Mesenchymal stem cell (in vitro differentiated cells and primary cell): ENCODE measurements at regions not wholly inside any gene's neighbourhood (a gene's known extent, or its start where the extent isn't known, plus 50 kb on each side); places are given as distances from the start of the nearest gene placed in this dataset.

ENCODE experiments used
- DNase-seq: peaks from one replicate; pipeline ENCODE4 v3.0.0-alpha.2; 2013
- H2AFZ ChIP-seq: one replicate; pipeline ENCODE4 v1.6.1; 2013; ENCODE audit warnings: low read depth, mild to moderate bottlenecking, control low read depth, inconsistent platforms, low read length, moderate library complexity
- H2AK5ac ChIP-seq: 2 replicates; pipeline ENCODE4 v1.6.1; 2013; ENCODE audit warnings: low read length, moderate library complexity, mild to moderate bottlenecking, inconsistent platforms; ENCODE audit not compliant: severe bottlenecking
- H2BK120ac ChIP-seq: one replicate; pipeline ENCODE4 v1.6.1; 2013; ENCODE audit warnings: low read depth, mild to moderate bottlenecking, inconsistent platforms, low read length, moderate library complexity
- H2BK12ac ChIP-seq, 2 experiments: one replicate each; pipeline ENCODE4 v1.6.1; 2013; ENCODE audit warnings: inconsistent platforms in 2 of 2, low read length in 2 of 2, mild to moderate bottlenecking in 2 of 2, moderate library complexity in 2 of 2, control low read depth in 1 of 2
- H2BK15ac ChIP-seq: one replicate; pipeline ENCODE4 v1.6.1; 2013; ENCODE audit warnings: mild to moderate bottlenecking, low read depth, inconsistent platforms; ENCODE audit not compliant: poor library complexity, severe bottlenecking
- H2BK5ac ChIP-seq: 2 replicates; pipeline ENCODE4 v1.6.1; 2013; ENCODE audit warnings: low read depth, mild to moderate bottlenecking, low read length, control low read depth, inconsistent platforms; ENCODE audit not compliant: poor library complexity, severe bottlenecking
- H3K14ac ChIP-seq, 2 experiments: one replicate each; pipeline ENCODE4 v1.6.1; 2013; ENCODE audit warnings: inconsistent platforms in 2 of 2, low read length in 2 of 2, control low read depth in 1 of 2, mild to moderate bottlenecking in 1 of 2, moderate library complexity in 1 of 2
- H3K18ac ChIP-seq, 2 experiments: one replicate each; pipeline ENCODE4 v1.6.1; 2013; ENCODE audit warnings: inconsistent platforms in 2 of 2, low read length in 2 of 2, control low read depth in 1 of 2, low read depth in 1 of 2, mild to moderate bottlenecking in 1 of 2
- H3K23ac ChIP-seq, 2 experiments: one replicate each; pipeline ENCODE4 v1.6.1; 2013; ENCODE audit warnings: inconsistent platforms in 2 of 2, low read length in 2 of 2, mild to moderate bottlenecking in 2 of 2, moderate library complexity in 2 of 2, control low read depth in 1 of 2
- H3K27ac ChIP-seq: 2 replicates; pipeline ENCODE4 v1.5.1; 2013; ENCODE audit warnings: mild to moderate bottlenecking, moderate library complexity, low read length, control low read depth, inconsistent platforms; ENCODE audit not compliant: poor library complexity, severe bottlenecking
- H3K27me3 ChIP-seq, 2 experiments: 2 replicates each; pipeline versions ENCODE4 v1.6.1 to v1.7.0; 2013; ENCODE audit warnings: low read length in 2 of 2, mild to moderate bottlenecking in 2 of 2, moderate library complexity in 2 of 2, control low read depth in 1 of 2, inconsistent platforms in 1 of 2; ENCODE audit not compliant: control insufficient read depth in 1 of 2, insufficient read depth in 1 of 2
- H3K36me3 ChIP-seq, 2 experiments: 2 replicates each; pipeline versions ENCODE4 v1.6.1 to v1.7.0; 2013; ENCODE audit warnings: low read length in 2 of 2, control low read depth in 1 of 2, inconsistent platforms in 1 of 2, low read depth in 1 of 2, mild to moderate bottlenecking in 1 of 2; ENCODE audit not compliant: insufficient read depth in 2 of 2, control insufficient read depth in 1 of 2
- H3K4ac ChIP-seq, 2 experiments: one replicate each; pipeline ENCODE4 v1.6.1; 2013; ENCODE audit warnings: inconsistent platforms in 2 of 2, low read length in 2 of 2, mild to moderate bottlenecking in 2 of 2, moderate library complexity in 2 of 2, control low read depth in 1 of 2, low read depth in 1 of 2
- H3K4me1 ChIP-seq: 2 replicates; pipeline ENCODE4 v1.6.1; 2013; ENCODE audit warnings: low read depth, low read length, control low read depth; ENCODE audit not compliant: control insufficient read depth, insufficient read depth
- H3K4me2 ChIP-seq: 2 replicates; pipeline ENCODE4 v1.6.1; 2013; ENCODE audit warnings: low read length, mild to moderate bottlenecking, inconsistent platforms; ENCODE audit not compliant: poor library complexity, severe bottlenecking
- H3K4me3 ChIP-seq, 2 experiments: 2 replicates each; pipeline versions ENCODE4 v1.5.1 to v1.7.0; 2013; ENCODE audit warnings: low read length in 2 of 2, mild to moderate bottlenecking in 2 of 2, control low read depth in 1 of 2, low read depth in 1 of 2; ENCODE audit not compliant: insufficient read depth in 1 of 2
- H3K79me1 ChIP-seq: replicated peaks from 2 replicates; pipeline ENCODE4 v1.6.1; 2013; ENCODE audit warnings: mild to moderate bottlenecking, control low read depth, low read length, inconsistent platforms; ENCODE audit not compliant: poor library complexity, severe bottlenecking
- H3K9ac ChIP-seq: 2 replicates; pipeline ENCODE4 v1.7.0; 2013; ENCODE audit warnings: mild to moderate bottlenecking, low read length, moderate library complexity
- H3K9me3 ChIP-seq: 2 replicates; pipeline ENCODE4 v1.7.0; 2013; ENCODE audit warnings: mild to moderate bottlenecking, low read length; ENCODE audit not compliant: control insufficient read depth
- H4K8ac ChIP-seq: one replicate; pipeline ENCODE4 v1.6.1; 2013; ENCODE audit warnings: inconsistent platforms, mild to moderate bottlenecking, low read length, moderate library complexity
- H4K91ac ChIP-seq: one replicate; pipeline ENCODE4 v1.6.1; 2013; ENCODE audit warnings: mild to moderate bottlenecking, low read length, inconsistent platforms
- WGBS: methylation state at CpG from one replicate; pipeline ENCODE4 v1.1.7; 2013; ENCODE audit warnings: mixed read lengths; 5-methylcytosine and 5-hydroxymethylcytosine counted together

DNA sequence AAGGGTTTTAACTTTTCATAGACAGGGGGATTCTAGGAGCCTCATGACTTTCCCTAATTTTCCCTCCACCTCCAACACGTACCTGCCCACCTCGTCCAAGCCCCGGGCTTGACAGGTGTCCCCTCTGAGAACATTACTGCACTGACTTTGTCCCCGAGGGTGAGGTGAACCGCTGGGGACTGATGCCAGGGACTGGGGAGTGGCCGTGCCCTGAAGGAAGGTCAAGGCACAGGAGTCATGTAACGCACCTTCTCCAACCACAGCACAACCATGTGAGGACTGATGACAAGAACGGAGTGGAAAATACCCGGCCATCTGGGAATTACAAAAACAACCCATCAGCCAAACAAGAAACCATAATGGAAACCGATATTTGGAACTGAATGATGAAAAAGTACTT is 214.7 kb upstream of the C14orf180 start:
- no peaks in the 10 kb centered on the region for H3K79me1 ChIP-seq
- H2BK5ac ChIP-seq: no peak overlapping the region
- no peak overlapping the region for H3K4me3 ChIP-seq
- no peak overlapping the region for H4K8ac ChIP-seq
- 79% methylated on average over 6 of the region's 10 CpGs for WGBS
- H3K27me3 ChIP-seq: peaks cover 0 to 13% of the 10 kb centered on the region in 2 experiments
- no peaks in the 10 kb centered on the region for H3K36me3 ChIP-seq
- H3K4ac ChIP-seq: no peak overlapping the region
- no peaks in the 10 kb centered on the region for H3K4me1 ChIP-seq
- no peaks in the 10 kb centered on the region for H3K9me3 ChIP-seq
- H4K91ac ChIP-seq: no peak overlapping the region
- no peak overlapping the region for H3K27ac ChIP-seq
- no peak overlapping the region for H3K14ac ChIP-seq
- no peak overlapping the region for H3K9ac ChIP-seq
- H3K23ac ChIP-seq: no peak overlapping the region
- H3K18ac ChIP-seq: no peak overlapping the region
- H2AK5ac ChIP-seq: no peak overlapping the region
- H3K4me2 ChIP-seq: no peak overlapping the region
- H2BK15ac ChIP-seq: no peak overlapping the region
- H2BK12ac ChIP-seq: no peak overlapping the region
- no peak overlapping the region for H2BK120ac ChIP-seq
- H2AFZ ChIP-seq: no peak overlapping the region
- no peak for DNase-seq

DNA sequence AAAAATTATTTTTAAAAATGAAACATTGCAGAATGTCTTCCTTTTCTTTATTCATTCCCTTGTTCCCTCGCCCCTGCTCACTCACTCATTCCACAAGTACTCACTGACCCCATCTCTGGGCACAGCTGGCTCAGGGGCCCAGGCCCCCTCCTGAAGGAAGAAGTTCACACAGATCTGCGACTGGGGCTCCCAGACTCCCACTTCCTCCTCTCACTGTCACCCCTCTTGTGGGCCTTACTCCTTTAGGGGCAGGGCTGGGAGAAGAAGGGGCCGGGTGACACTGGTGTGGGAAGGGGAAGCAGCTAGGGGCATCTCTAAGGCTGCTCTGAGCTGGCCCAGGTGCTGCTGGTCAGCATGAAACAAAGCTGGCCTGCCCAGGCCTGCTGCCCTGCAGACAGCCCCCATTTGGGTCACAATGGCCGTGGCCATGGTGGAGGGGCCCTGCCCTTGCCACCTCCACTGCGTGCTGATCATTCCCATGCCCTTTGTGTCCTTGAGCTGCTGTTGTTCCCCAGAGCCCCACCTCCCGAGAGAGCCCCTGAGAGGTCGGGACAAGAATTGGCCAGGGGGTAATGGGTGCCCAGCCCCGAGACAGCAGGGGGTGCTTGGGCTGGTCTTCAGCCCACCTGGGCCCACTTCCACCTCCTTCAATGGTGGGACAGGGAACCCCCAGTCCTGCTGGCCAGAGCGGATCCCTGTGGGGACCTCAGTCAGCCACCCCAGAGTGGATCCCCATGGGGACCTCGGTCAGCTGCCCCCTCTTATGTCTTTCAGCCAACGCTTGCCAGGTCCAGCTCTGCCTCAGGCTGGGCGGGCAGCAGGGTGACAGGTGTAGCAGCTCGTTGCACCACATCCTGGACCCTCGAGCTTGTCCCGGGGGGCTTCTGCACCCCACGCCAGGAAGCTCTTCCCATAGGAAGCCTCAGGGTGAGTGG is 212.4 kb upstream of the C14orf180 start:
- H3K4me2 ChIP-seq: no peak overlapping the region
- H3K4ac ChIP-seq: no peak overlapping the region
- no peak overlapping the region for H3K4me3 ChIP-seq
- 77% methylated on average over 15 of the region's 16 CpGs for WGBS
- H2BK15ac ChIP-seq: no peak overlapping the region
- H2AFZ ChIP-seq: no peak overlapping the region
- H3K18ac ChIP-seq: no peak overlapping the region
- no peak overlapping the region for H2BK120ac ChIP-seq
- H4K91ac ChIP-seq: no peak overlapping the region
- no peaks in the 10 kb centered on the region for H3K36me3 ChIP-seq
- H2AK5ac ChIP-seq: no peak overlapping the region
- H3K9ac ChIP-seq: no peak overlapping the region
- no peak overlapping the region for H3K27ac ChIP-seq
- H2BK5ac ChIP-seq: no peak overlapping the region
- no peaks in the 10 kb centered on the region for H3K4me1 ChIP-seq
- H3K27me3 ChIP-seq: peaks cover 0 to 13% of the 10 kb centered on the region in 2 experiments
- H3K9me3 ChIP-seq: no peaks in the 10 kb centered on the region
- no peaks in the 10 kb centered on the region for H3K79me1 ChIP-seq
- H4K8ac ChIP-seq: no peak overlapping the region
- DNase-seq: no peak
- H2BK12ac ChIP-seq: no peak overlapping the region
- H3K14ac ChIP-seq: no peak overlapping the region
- no peak overlapping the region for H3K23ac ChIP-seq

DNA sequence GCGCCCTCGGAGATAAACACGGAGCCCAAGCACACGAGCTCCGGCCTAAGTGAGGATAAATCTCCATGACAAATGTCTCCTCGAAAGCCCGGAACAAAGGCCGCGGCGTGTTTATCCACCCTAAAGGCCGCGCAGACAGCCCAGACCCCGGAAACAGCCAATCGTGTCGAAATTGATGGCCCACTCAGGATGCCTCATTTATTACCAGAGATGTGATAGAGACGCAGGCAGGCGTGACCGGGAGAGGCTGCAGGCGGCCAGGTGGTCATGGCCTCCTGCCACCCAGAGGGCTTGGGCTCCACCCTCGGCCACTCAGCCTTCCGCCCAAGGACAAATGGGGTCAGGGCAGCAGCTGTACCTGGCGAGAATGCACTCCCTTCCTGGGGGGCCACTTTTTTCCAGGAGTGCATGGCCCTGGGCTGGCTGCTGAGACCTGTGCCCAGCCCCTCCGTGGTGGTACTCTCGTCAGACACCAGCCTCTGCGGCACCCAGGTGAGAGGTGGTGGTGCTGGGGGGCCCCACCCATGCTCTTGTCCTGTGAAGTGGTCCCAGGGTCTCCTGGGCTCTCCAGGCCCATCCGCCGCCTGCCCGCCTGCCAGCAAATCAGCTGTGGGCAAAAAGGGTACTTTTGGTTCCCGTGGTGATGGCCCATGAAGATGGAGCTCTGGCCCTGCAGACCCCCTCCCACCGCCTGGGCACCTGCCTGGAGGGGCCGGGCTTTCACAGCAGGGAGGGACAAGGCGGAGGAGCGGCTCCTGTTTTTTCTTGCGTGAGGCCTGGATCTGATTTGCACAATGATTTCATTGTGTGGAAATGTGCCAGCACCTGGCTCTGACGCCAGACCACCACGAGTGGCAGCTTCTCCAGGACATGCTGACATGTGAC is 211.5 kb upstream of the C14orf180 start:
- H2BK5ac ChIP-seq: no peak overlapping the region
- H3K14ac ChIP-seq: no peak overlapping the region
- H3K18ac ChIP-seq: no peak overlapping the region
- H3K27ac ChIP-seq: no peak overlapping the region
- H3K4me1 ChIP-seq: no peaks in the 10 kb centered on the region
- H3K23ac ChIP-seq: no peak overlapping the region
- no peak overlapping the region for H4K91ac ChIP-seq
- no peaks in the 10 kb centered on the region for H3K36me3 ChIP-seq
- H2AFZ ChIP-seq: no peak overlapping the region
- H2AK5ac ChIP-seq: no peak overlapping the region
- no peak overlapping the region for H2BK12ac ChIP-seq
- no peak overlapping the region for H3K4me3 ChIP-seq
- no peak overlapping the region for H4K8ac ChIP-seq
- no peaks in the 10 kb centered on the region for H3K9me3 ChIP-seq
- DNase-seq: no peak
- 88% methylated on average over 36 of the region's 36 CpGs for WGBS
- no peak overlapping the region for H3K9ac ChIP-seq
- peaks cover 0 to 13% of the 10 kb centered on the region in 2 experiments for H3K27me3 ChIP-seq
- H3K4ac ChIP-seq: no peak overlapping the region
- no peak overlapping the region for H3K4me2 ChIP-seq
- no peak overlapping the region for H2BK120ac ChIP-seq
- no peaks in the 10 kb centered on the region for H3K79me1 ChIP-seq
- no peak overlapping the region for H2BK15ac ChIP-seq

DNA sequence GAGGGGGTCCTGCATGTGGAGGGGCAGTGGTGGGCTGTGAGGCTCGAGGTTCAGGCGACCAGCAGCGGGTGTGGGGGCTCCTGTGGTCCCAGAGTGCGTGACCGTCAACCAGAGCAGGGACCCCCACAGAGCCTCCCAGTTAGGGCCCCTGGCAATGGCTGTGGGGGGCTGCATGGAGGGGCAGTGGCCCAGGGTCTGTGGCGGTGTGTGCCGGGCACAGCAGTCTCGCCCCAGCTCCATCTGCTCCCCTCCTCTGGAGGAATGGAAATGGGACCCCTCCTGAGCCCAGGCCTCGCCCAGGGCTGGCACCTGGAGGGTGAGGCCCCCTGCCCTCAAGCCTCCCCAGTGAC is 210.8 kb upstream of the C14orf180 start:
- Histone ChIP-seq H3K27me3 (peaks cover 0 to 11% of the 10 kb centered on the region in 2 experiments), H4K91ac (no peak overlapping the region), H2BK15ac (no peak overlapping the region), H3K79me1 (no peaks in the 10 kb centered on the region), H2BK5ac (no peak overlapping the region), H2BK12ac (no peak overlapping the region), H3K18ac (no peak overlapping the region), H3K4me1 (no peaks in the 10 kb centered on the region), H3K23ac (no peak overlapping the region), H4K8ac (no peak overlapping the region), H2BK120ac (no peak overlapping the region), H3K9me3 (no peaks in the 10 kb centered on the region), H2AK5ac (no peak overlapping the region), H3K4me3 (no peak overlapping the region), H3K36me3 (no peaks in the 10 kb centered on the region), H3K9ac (no peak overlapping the region), H3K27ac (no peak overlapping the region), H3K14ac (no peak overlapping the region), H3K4ac (no peak overlapping the region), H3K4me2 (no peak overlapping the region), H2AFZ (no peak overlapping the region)
- WGBS: 77% methylated on average over 7 of the region's 9 CpGs
- DNase-seq: no peak
